Gastrocnemius medialis (tissue), 4 donors: ENCODE measurements at regions not wholly inside any gene's neighbourhood (a gene's known extent, or its start where the extent isn't known, plus 50 kb on each side); places are given as distances from the start of the nearest gene placed in this dataset.

Experiments used
- POLR2A ChIP-seq, 2 donors: fragments of 450-650 bp; IDR thresholded peaks; one replicate each; pipeline ENCODE4 v1.6.1; 2017; ENCODE audit warnings: antibody characterized with exemption in 2 of 2, mild to moderate bottlenecking in 2 of 2, moderate library complexity in 2 of 2
- TF ChIP-seq, protein P1 (sequence below), 5 experiments: fragments of 450-650 bp in 3 of 5; fragments of 200-600 bp in 2 of 5; sonication (generic) in 2 of 5; IDR thresholded peaks in 4 of 5; conservative IDR thresholded peaks in 1 of 5; 1 replicate in 4 of 5; 2 replicates in 1 of 5; pipeline ENCODE4 v1.5.1; 2016 to 2019; ENCODE audit warnings: antibody characterized with exemption in 5 of 5, mild to moderate bottlenecking in 3 of 5, moderate library complexity in 3 of 5

DNA sequence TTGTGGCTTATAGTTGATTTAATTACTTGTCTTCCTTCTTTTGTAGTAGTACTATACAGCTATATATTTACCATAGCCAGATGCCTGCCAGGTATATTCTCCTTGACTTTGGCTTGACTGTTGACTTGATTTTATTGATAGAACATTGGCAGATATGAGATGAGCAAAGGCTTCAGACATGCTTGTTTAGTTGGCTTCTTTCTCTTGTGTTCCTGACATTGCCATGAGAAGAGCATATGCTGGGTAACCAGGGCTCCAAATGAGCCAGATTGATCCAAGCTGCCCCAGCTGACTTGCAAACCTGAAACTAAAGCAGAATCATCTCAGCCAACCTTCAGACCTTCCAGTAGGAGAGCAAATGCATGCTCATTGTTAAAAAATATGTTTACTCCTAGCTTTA, 508.1 kb upstream of the BTBD3 start:
- no peak for TF ChIP-seq POLR2A (IDR thresholded peaks at IDR 0.05)
- TF ChIP-seq, protein P1, sequence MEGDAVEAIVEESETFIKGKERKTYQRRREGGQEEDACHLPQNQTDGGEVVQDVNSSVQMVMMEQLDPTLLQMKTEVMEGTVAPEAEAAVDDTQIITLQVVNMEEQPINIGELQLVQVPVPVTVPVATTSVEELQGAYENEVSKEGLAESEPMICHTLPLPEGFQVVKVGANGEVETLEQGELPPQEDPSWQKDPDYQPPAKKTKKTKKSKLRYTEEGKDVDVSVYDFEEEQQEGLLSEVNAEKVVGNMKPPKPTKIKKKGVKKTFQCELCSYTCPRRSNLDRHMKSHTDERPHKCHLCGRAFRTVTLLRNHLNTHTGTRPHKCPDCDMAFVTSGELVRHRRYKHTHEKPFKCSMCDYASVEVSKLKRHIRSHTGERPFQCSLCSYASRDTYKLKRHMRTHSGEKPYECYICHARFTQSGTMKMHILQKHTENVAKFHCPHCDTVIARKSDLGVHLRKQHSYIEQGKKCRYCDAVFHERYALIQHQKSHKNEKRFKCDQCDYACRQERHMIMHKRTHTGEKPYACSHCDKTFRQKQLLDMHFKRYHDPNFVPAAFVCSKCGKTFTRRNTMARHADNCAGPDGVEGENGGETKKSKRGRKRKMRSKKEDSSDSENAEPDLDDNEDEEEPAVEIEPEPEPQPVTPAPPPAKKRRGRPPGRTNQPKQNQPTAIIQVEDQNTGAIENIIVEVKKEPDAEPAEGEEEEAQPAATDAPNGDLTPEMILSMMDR (IDR thresholded peaks at IDR 0.05 in 4 of 5, conservative IDR thresholded peaks at IDR 0.05 in 1 of 5), result no peak
